Breast epithelium (tissue), 3 donors: ENCODE measurements at regions not wholly inside any gene's neighbourhood (a gene's known extent, or its start where the extent isn't known, plus 50 kb on each side); places are given as distances from the start of the nearest gene placed in this dataset.

Experiments used
- CTCF ChIP-seq, 3 donors: fragments of 450-650 bp; IDR thresholded peaks; one replicate each; pipeline ENCODE4 v1.5.1; 2016 to 2017; ENCODE audit warnings: antibody characterized with exemption in 3 of 3, mild to moderate bottlenecking in 3 of 3, moderate library complexity in 3 of 3
- POLR2AphosphoS5 ChIP-seq, 3 donors: sonication (generic); formaldehyde crosslinking; IDR thresholded peaks; one replicate each; pipeline ENCODE4 v1.6.1; 2017; ENCODE audit warnings: antibody characterized with exemption in 3 of 3

GRCh38 chr6:152896923-152897322, 85.9 kb downstream of the FBXO5 start:
- TF ChIP-seq CTCF (IDR thresholded peaks at IDR 0.05) (no peak), POLR2AphosphoS5 (IDR thresholded peaks at IDR 0.05) (no peak)
